Astrocyte of the spinal cord (primary cell): ENCODE measurements at regions not wholly inside any gene's neighbourhood (a gene's known extent, or its start where the extent isn't known, plus 50 kb on each side); places are given as distances from the start of the nearest gene placed in this dataset.

ENCODE experiments used
- DNase-seq: peaks from one replicate; pipeline ENCODE4 v3.0.0; 2011; ENCODE audit warnings: low read depth, low spot score
- H3K4me3 ChIP-seq: 2 replicates; pipeline ENCODE4 v1.5.1; 2011; ENCODE audit warnings: low read depth, mild to moderate bottlenecking, low read length, moderate library complexity
- in situ Hi-C: cut with HindIII; loops from 2 replicates; pipeline ENCODE4 v1.10.0; 2017; ENCODE audit warnings: low sequenced_read_pairs
- TF ChIP-seq, protein P1 (sequence below): IDR thresholded peaks from 2 replicates; pipeline ENCODE4 v1.5.1; 2012; ENCODE audit warnings: low read depth, mild to moderate bottlenecking, low read length, inconsistent platforms

DNA sequence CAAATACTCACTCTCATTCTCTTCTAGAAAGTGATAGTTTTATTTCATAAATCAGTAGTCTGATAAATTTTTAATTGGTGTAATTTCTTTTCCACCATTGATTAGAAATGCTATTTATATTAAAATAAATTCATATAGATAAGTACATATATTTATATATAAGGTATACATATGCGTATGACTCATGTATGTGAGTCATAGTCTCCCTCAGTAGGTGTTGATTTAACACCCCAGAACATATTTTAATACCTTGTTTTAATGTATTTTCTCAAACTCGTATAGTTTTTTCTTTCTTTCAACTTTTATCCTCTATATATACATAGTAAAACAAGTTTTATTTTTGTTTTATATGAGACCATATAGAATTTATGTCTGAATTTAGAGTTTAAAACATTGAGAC, 130.4 kb downstream of the PLG start:
- H3K4me3 ChIP-seq = no peak overlapping the region
- no peak for DNase-seq
- in situ Hi-C loops = no loop called here
- TF ChIP-seq, protein P1, sequence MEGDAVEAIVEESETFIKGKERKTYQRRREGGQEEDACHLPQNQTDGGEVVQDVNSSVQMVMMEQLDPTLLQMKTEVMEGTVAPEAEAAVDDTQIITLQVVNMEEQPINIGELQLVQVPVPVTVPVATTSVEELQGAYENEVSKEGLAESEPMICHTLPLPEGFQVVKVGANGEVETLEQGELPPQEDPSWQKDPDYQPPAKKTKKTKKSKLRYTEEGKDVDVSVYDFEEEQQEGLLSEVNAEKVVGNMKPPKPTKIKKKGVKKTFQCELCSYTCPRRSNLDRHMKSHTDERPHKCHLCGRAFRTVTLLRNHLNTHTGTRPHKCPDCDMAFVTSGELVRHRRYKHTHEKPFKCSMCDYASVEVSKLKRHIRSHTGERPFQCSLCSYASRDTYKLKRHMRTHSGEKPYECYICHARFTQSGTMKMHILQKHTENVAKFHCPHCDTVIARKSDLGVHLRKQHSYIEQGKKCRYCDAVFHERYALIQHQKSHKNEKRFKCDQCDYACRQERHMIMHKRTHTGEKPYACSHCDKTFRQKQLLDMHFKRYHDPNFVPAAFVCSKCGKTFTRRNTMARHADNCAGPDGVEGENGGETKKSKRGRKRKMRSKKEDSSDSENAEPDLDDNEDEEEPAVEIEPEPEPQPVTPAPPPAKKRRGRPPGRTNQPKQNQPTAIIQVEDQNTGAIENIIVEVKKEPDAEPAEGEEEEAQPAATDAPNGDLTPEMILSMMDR = no peak

DNA sequence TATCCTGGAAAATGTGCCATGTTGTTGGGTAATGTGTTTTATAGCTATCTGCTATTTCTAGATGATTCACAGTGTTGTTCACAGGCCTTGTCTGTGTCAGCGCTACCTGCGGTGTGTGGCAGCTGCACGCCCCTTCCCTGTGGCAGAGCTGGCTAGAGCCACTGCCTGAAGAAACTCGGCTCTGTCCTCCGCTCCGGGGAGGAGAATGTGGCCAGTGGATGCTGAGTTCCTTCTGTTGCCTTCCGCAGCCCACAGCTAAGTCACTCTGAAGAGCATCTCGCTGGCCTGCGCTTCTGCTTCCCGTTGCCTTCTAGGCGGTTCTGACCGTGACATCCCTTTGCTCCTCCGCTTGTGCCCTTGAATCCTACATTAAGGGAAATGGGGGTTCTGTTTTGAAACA, 135.1 kb downstream of the PLG start:
- no peak overlapping the region for H3K4me3 ChIP-seq
- TF ChIP-seq, protein P1 = no peak
- DNase-seq = no peak
- in situ Hi-C loops = no loop called here

DNA sequence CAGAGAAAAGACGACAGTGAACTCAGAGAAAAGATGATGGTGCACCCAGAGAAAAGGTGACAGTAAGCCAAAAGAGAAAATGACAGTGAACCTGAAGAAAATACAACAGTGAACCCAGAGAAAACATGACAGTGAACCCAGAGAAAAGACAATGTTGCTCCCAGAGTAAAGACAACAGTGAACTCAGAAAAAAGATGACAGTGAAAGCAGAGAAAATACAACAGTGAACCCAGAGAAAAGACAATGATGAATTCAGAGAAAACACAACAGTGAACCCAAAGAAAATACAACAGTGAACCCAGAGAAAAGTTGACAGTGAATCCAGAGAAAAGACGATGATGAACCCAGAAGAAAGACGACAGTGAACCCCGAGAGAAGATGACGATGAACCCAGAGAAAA, 140.5 kb upstream of the MAP3K4 start:
- in situ Hi-C loops = no loop called here
- DNase-seq = no peak
- TF ChIP-seq, protein P1 = no peak
- H3K4me3 ChIP-seq = no peak overlapping the region

DNA sequence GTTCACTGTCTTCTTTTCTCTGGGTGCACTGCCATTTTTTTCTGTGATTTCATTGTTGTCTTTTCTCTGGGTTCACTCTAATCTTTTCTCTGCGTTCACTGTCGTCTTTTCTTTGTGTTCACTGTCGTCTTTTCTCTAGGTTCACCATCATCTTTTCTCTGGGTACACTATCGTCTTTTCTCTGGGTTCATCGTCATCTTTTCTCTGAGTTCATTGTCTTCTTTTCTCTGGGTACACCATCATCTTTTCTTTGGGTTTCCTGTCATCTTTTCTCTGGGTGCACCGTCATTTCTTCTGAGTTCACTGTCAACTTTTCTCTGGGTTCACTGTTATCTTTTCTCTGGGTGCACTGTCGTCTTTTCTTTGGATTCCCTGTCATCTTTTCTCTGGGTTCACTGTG, 137.6 kb upstream of the MAP3K4 start:
- no peak overlapping the region for H3K4me3 ChIP-seq
- no peak for DNase-seq
- TF ChIP-seq, protein P1 = no peak
- in situ Hi-C loops = no loop called here

DNA sequence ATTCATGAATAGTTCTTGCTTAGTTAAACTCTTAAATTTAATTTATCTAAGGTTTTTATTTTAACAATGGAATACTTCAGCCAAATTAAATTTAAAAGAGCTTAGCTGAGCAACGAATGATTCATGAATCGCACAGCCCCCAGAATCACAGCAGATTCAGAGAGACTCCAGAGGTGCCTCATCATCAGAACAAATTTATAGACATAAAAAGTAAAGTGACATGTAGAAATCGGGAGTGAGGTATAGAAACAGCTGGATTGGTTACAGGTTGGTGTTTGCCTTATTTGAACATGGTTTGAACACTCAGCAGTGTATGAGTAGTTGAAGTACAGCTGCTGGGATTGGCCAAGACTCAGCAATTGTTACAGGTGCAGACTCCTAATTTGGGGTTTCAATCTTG, 132.7 kb upstream of the MAP3K4 start:
- no peak overlapping the region for H3K4me3 ChIP-seq
- in situ Hi-C loops = no loop called here

DNA sequence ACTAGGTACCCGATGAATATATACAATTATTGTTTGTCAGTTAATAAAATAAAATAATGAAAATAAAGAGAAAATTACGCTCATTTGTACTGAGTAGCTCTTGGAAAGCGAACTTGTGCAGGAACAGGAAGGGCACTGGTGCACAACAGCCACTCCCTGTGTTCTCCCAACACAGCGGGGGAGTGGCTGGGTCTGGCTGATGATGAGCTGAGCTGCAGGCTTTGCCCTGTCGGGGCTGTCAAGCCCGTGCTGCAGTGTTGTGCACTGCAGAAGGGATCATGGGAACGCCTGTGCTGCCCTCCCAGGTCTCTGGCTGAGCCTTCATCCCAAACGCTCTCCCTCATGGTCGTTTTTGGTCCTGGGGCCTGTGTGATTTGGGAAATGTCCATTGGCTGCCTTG, 131.7 kb upstream of the MAP3K4 start:
- H3K4me3 ChIP-seq = no peak overlapping the region
- in situ Hi-C loops = no loop called here
- DNase-seq = no peak
- TF ChIP-seq, protein P1 = no peak

More for the DNA sequence above, 132.7 kb upstream of the MAP3K4 start:
- no peak for DNase-seq
- TF ChIP-seq, protein P1 = no peak

DNA sequence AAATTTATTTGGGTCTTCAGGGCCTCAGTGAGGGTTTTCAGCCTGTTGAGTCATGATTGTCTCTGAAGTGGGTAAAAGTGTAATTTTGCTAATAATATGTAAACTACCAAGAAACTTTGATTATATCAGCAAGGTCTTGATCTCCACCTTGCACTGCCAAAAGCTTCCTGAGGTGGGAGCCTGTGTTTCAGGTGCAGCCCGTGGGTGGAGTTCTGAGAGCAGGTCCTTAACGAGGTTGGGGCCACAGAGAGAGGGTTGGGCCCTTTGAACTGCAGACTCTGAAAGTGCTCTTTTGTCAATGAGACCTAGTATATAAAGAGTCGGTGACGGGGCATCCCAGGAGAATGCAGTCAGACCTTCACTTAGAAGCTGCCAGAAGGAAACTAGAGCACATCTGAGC, 129.7 kb upstream of the MAP3K4 start:
- no peak overlapping the region for H3K4me3 ChIP-seq
- in situ Hi-C loops = no loop called here
- DNase-seq = no peak
- TF ChIP-seq, protein P1 = no peak
